ENCODE measurements at regions not wholly inside any gene's neighbourhood (a gene's known extent, or its start where the extent isn't known, plus 50 kb on each side); places are given as distances from the start of the nearest gene placed in this dataset.

- no peaks in the 10 kb centered on the region for H3K27me3 ChIP-seq
- H3K36me3 ChIP-seq = no peaks in the 10 kb centered on the region
- DNase-seq (ENCODE audit: low spot score in 2 of 2) = no peak
- intact Hi-C loops (cut with DNase I; ENCODE audit: low total_unique reads) = no loop called here
- no peak overlapping the region for H3K27ac ChIP-seq
- TF ChIP-seq POLR2A (IDR thresholded peaks at IDR 0.05) (no peak), CTCF (IDR thresholded peaks at IDR 0.05) (no peak), POLR2AphosphoS5 (IDR thresholded peaks at IDR 0.05) (no peak)
- H3K4me3 ChIP-seq = no peak overlapping the region
- peaks cover 3 to 11% of the 10 kb centered on the region in 2 donors for H3K9me3 ChIP-seq
- H3K4me1 ChIP-seq = no peaks in the 10 kb centered on the region
Observed at GRCh38 chr1:191536791-191537429, 621.4 kb upstream of the RGS18 start.

GRCh38 chr1:191541758-191542157 lies 616.5 kb upstream of the RGS18 start:
- TF ChIP-seq CTCF (IDR thresholded peaks at IDR 0.05) = no peak
- TF ChIP-seq POLR2AphosphoS5 (IDR thresholded peaks at IDR 0.05) = no peak
- TF ChIP-seq POLR2A (IDR thresholded peaks at IDR 0.05) = no peak
- Histone ChIP-seq H3K4me1 (no peaks in the 10 kb centered on the region), H3K9me3 (peaks cover 0 to 8% of the 10 kb centered on the region in 2 donors), H3K27me3 (no peaks in the 10 kb centered on the region), H3K27ac (no peak overlapping the region), H3K36me3 (no peaks in the 10 kb centered on the region), H3K4me3 (no peak overlapping the region)
- no peak for DNase-seq (ENCODE audit: low spot score in 2 of 2)
- intact Hi-C loops (cut with DNase I; ENCODE audit: low total_unique reads) = no loop called here

- intact Hi-C loops (cut with DNase I; ENCODE audit: low total_unique reads) = no loop called here
- TF ChIP-seq POLR2AphosphoS5 (IDR thresholded peaks at IDR 0.05) (no peak), POLR2A (IDR thresholded peaks at IDR 0.05) (no peak), CTCF (IDR thresholded peaks at IDR 0.05) (no peak)
- H3K4me1 ChIP-seq = no peaks in the 10 kb centered on the region
- no peak for DNase-seq (ENCODE audit: low spot score in 2 of 2)
- no peaks in the 10 kb centered on the region for H3K36me3 ChIP-seq
- H3K27ac ChIP-seq = no peak overlapping the region
- no peaks in the 10 kb centered on the region for H3K27me3 ChIP-seq
- peaks cover 0 to under 1% of the 10 kb centered on the region in 2 donors for H3K9me3 ChIP-seq
- H3K4me3 ChIP-seq = no peak overlapping the region
Observed at GRCh38 chr1:191542444-191542843, 615.8 kb upstream of the RGS18 start.

- no peak for DNase-seq (ENCODE audit: low spot score in 2 of 2)
- Histone ChIP-seq H3K27ac (no peak overlapping the region), H3K4me3 (no peak overlapping the region), H3K9me3 (no peaks in the 10 kb centered on the region), H3K27me3 (no peaks in the 10 kb centered on the region), H3K36me3 (no peaks in the 10 kb centered on the region), H3K4me1 (no peaks in the 10 kb centered on the region)
- intact Hi-C loops (cut with DNase I; ENCODE audit: low total_unique reads) = no loop called here
- TF ChIP-seq POLR2AphosphoS5 (IDR thresholded peaks at IDR 0.05) (no peak), POLR2A (IDR thresholded peaks at IDR 0.05) (no peak), CTCF (IDR thresholded peaks at IDR 0.05) (no peak)
Observed at GRCh38 chr1:191546803-191547202, 611.5 kb upstream of the RGS18 start.

GRCh38 chr1:191551019-191551418 lies 607.2 kb upstream of the RGS18 start:
- TF ChIP-seq POLR2A (IDR thresholded peaks at IDR 0.05) = no peak
- no peak for TF ChIP-seq POLR2AphosphoS5 (IDR thresholded peaks at IDR 0.05)
- no peak for TF ChIP-seq CTCF (IDR thresholded peaks at IDR 0.05)
- DNase-seq (ENCODE audit: low spot score in 2 of 2) = no peak

More at GRCh38 chr1:191551019-191551418, 607.2 kb upstream of the RGS18 start:
- Histone ChIP-seq H3K27ac (no peak overlapping the region), H3K36me3 (no peaks in the 10 kb centered on the region), H3K4me3 (no peak overlapping the region), H3K9me3 (no peaks in the 10 kb centered on the region), H3K27me3 (no peaks in the 10 kb centered on the region), H3K4me1 (no peaks in the 10 kb centered on the region)
- intact Hi-C loops (cut with DNase I; ENCODE audit: low total_unique reads) = no loop called here
